ENCODE measurements at regions not wholly inside any gene's neighbourhood (a gene's known extent, or its start where the extent isn't known, plus 50 kb on each side); places are given as distances from the start of the nearest gene placed in this dataset.

GRCh38 chr7:121446526-121446925 is 50.4 kb upstream of the FAM3C start:
- TF ChIP-seq, protein P1, sequence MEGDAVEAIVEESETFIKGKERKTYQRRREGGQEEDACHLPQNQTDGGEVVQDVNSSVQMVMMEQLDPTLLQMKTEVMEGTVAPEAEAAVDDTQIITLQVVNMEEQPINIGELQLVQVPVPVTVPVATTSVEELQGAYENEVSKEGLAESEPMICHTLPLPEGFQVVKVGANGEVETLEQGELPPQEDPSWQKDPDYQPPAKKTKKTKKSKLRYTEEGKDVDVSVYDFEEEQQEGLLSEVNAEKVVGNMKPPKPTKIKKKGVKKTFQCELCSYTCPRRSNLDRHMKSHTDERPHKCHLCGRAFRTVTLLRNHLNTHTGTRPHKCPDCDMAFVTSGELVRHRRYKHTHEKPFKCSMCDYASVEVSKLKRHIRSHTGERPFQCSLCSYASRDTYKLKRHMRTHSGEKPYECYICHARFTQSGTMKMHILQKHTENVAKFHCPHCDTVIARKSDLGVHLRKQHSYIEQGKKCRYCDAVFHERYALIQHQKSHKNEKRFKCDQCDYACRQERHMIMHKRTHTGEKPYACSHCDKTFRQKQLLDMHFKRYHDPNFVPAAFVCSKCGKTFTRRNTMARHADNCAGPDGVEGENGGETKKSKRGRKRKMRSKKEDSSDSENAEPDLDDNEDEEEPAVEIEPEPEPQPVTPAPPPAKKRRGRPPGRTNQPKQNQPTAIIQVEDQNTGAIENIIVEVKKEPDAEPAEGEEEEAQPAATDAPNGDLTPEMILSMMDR (conservative IDR thresholded peaks at IDR 0.05; ENCODE audit: low read length) = no peak
- no peak for TF ChIP-seq EZH2phosphoT487 (IDR thresholded peaks at IDR 0.05; ENCODE audit: borderline replicate concordance)

Measured in Loucy (cell line).